ENCODE measurements at regions not wholly inside any gene's neighbourhood (a gene's known extent, or its start where the extent isn't known, plus 50 kb on each side); places are given as distances from the start of the nearest gene placed in this dataset.

DNA sequence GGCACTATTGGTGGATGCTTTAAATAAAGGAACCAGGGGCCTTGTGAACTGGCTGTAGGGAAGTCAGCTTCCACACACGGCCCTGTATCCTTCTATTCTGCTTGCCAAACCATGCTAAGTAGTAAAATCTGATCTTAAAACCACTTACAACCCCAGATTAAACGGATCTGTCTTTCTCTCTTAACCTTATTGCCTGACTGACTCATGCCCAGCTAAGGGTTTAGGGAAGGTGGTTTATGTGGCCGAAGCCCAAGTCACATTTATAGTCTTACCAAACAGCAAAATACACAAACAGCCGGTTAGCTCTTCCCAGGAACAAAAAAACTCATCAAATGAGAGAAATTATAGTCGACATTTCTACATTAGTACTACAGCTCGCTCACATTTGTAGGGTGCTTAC, 988.4 kb upstream of the TENM3 start:
- TF ChIP-seq, protein P1, sequence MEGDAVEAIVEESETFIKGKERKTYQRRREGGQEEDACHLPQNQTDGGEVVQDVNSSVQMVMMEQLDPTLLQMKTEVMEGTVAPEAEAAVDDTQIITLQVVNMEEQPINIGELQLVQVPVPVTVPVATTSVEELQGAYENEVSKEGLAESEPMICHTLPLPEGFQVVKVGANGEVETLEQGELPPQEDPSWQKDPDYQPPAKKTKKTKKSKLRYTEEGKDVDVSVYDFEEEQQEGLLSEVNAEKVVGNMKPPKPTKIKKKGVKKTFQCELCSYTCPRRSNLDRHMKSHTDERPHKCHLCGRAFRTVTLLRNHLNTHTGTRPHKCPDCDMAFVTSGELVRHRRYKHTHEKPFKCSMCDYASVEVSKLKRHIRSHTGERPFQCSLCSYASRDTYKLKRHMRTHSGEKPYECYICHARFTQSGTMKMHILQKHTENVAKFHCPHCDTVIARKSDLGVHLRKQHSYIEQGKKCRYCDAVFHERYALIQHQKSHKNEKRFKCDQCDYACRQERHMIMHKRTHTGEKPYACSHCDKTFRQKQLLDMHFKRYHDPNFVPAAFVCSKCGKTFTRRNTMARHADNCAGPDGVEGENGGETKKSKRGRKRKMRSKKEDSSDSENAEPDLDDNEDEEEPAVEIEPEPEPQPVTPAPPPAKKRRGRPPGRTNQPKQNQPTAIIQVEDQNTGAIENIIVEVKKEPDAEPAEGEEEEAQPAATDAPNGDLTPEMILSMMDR (conservative IDR thresholded peaks at IDR 0.05), result no peak
- no peak for TF ChIP-seq ZFX (IDR thresholded peaks at IDR 0.05)

All from C4-2B (cell line).